Hepatic stellate cell (primary cell): ENCODE measurements at regions not wholly inside any gene's neighbourhood (a gene's known extent, or its start where the extent isn't known, plus 50 kb on each side); places are given as distances from the start of the nearest gene placed in this dataset.

ENCODE experiments used
- DNase-seq: peaks from one replicate; pipeline ENCODE4 v3.0.0; 2011; ENCODE audit warnings: low spot score

- DNase-seq = no peak
These were observed 326.3 kb downstream of the ETS1 start for GRCh38 chr11:128261011-128261421.

- DNase-seq = no peak
These were observed 327.0 kb downstream of the ETS1 start for GRCh38 chr11:128260398-128260797.

- no peak for DNase-seq
These were observed 327.5 kb downstream of the ETS1 start for GRCh38 chr11:128259816-128260215.

- DNase-seq = no peak
These were observed 332.4 kb downstream of the ETS1 start for GRCh38 chr11:128254941-128255340.

GRCh38 chr11:128251140-128251539 is 336.2 kb downstream of the ETS1 start:
- DNase-seq = no peak

- no peak for DNase-seq
These were observed 336.9 kb downstream of the ETS1 start for GRCh38 chr11:128250482-128250881.

- DNase-seq = no peak
These were observed 340.4 kb downstream of the ETS1 start for GRCh38 chr11:128246810-128247594.

- DNase-seq = no peak
These were observed 341.0 kb downstream of the ETS1 start for GRCh38 chr11:128246364-128246801.

- DNase-seq = no peak
These were observed 342.5 kb downstream of the ETS1 start for GRCh38 chr11:128244871-128245270.

- no peak for DNase-seq
These were observed 344.9 kb downstream of the ETS1 start for GRCh38 chr11:128242451-128242850.

- DNase-seq = no peak
These were observed 346.8 kb downstream of the ETS1 start for GRCh38 chr11:128240546-128240945.

GRCh38 chr11:128239306-128239705 is 348.1 kb downstream of the ETS1 start:
- no peak for DNase-seq

- DNase-seq = no peak
These were observed 348.7 kb downstream of the ETS1 start for GRCh38 chr11:128238521-128239265.

GRCh38 chr11:128236506-128237498 is 350.6 kb downstream of the ETS1 start:
- DNase-seq = no peak

- DNase-seq = no peak
These were observed 351.4 kb downstream of the ETS1 start for GRCh38 chr11:128235958-128236357.

GRCh38 chr11:128235426-128235825 is 351.9 kb downstream of the ETS1 start:
- no peak for DNase-seq

GRCh38 chr11:128234143-128234542 is 353.2 kb downstream of the ETS1 start:
- DNase-seq = no peak

- no peak for DNase-seq
These were observed 354.8 kb downstream of the ETS1 start for GRCh38 chr11:128232588-128232987.

- DNase-seq = no peak
These were observed 355.4 kb downstream of the ETS1 start for GRCh38 chr11:128231845-128232410.

GRCh38 chr11:128227466-128227865 is 359.9 kb downstream of the ETS1 start:
- DNase-seq = no peak

GRCh38 chr11:128226106-128226716 is 361.1 kb downstream of the ETS1 start:
- no peak for DNase-seq
